ENCODE measurements at regions not wholly inside any gene's neighbourhood (a gene's known extent, or its start where the extent isn't known, plus 50 kb on each side); places are given as distances from the start of the nearest gene placed in this dataset.

DNA sequence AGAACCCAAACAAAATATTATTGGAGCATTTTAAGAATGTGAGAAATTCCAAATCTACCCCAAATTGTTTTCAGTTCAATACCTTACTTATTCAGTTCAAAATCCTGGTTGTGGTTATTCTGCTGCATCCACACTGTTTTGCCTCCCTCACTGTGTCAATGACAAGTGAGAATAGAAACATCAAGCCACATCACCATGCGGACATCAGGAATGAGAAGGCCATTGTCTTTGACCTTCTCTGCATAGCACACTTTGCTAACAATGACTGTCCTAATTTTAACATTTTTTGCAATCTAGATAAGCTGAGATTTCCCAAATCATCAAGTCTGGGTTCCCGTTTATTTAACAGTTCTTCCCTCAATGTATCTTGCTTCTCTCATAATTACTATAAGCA is 93.7 kb downstream of the ELAPOR2 start:
- no peak overlapping the region for H2AFZ ChIP-seq (ENCODE audit: low read depth, low read length, severe bottlenecking)
- H3K9me2 ChIP-seq (replicated peaks; ENCODE audit: insufficient read depth, low read length): no peaks in the 10 kb centered on the region
- no peaks in the 10 kb centered on the region for H3K36me3 ChIP-seq (ENCODE audit: low read length)
- H3F3A ChIP-seq (ENCODE audit: insufficient read depth): no peaks in the 10 kb centered on the region
- no peaks in the 10 kb centered on the region for H3K79me2 ChIP-seq (ENCODE audit: insufficient read depth, low read length)
- TF ChIP-seq CTCF (IDR thresholded peaks at IDR 0.05; ENCODE audit: insufficient read depth, low read length, poor library complexity, severe bottlenecking) (no peak), EZH2phosphoT487 (conservative IDR thresholded peaks at IDR 0.05; ENCODE audit: low read length) (no peak)
- H3K27me3 ChIP-seq (ENCODE audit: low read length): no peaks in the 10 kb centered on the region
- H3K4me2 ChIP-seq (ENCODE audit: low read depth, low read length, poor library complexity, severe bottlenecking): no peak overlapping the region
- H3K9me3 ChIP-seq (ENCODE audit: insufficient read depth, low read length): no peaks in the 10 kb centered on the region
- no peak overlapping the region for H3K27ac ChIP-seq (ENCODE audit: low read depth, low read length)
- no peak overlapping the region for H3K4me3 ChIP-seq (ENCODE audit: insufficient read depth, low read length, poor library complexity, severe bottlenecking)
- no peaks in the 10 kb centered on the region for H4K20me1 ChIP-seq (ENCODE audit: low read depth, low read length)
- no peak overlapping the region for H3K9ac ChIP-seq (ENCODE audit: low read length)

DNA sequence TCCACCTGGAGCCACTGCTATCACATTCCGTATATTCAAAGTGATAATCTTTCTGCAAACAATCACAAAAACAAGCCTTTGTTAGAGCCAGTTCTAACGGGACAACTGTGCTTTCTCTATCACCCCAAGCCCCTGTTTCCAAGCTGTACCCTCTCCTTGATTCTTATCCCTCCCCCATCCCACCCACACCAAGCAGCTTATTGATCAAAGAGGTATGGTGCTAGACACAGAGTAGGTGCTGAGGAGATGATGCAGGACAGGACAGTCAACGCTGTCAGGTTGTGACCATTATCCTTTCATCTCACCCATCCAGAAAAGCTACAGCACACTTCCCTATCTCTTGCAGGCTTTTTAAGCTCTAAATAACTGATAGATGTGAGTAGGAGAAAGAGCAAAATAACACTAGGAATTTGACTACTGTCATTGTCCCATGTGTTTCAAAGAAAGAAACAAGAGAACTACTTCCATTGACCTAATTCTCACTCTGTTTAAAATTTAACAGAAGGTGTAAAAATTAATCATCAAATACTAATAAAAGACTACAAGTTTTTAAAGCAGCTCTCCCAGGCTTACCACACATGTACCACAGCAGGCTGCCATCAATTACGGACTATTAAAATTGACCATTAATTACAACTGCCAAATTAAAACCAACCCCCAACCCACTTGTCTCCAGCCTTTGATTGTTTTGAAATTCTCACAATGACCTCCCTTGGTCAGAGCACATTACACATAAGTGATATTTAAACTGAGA is 94.3 kb downstream of the ELAPOR2 start:
- no peak overlapping the region for H3K27ac ChIP-seq (ENCODE audit: low read depth, low read length)

GRCh38 chr7:86963599-86964230 is 95.7 kb downstream of the ELAPOR2 start:
- peaks cover 6% of the 10 kb centered on the region; the same call in 1 of the 2 replicates for H3K36me3 ChIP-seq (ENCODE audit: low read length)
- H3K9me2 ChIP-seq (replicated peaks; ENCODE audit: insufficient read depth, low read length): no peaks in the 10 kb centered on the region
- TF ChIP-seq EZH2phosphoT487 (conservative IDR thresholded peaks at IDR 0.05; ENCODE audit: low read length) (no peak), CTCF (IDR thresholded peaks at IDR 0.05; ENCODE audit: insufficient read depth, low read length, poor library complexity, severe bottlenecking) (no peak)
- no peak overlapping the region for H3K27ac ChIP-seq (ENCODE audit: low read depth, low read length)
- no peaks in the 10 kb centered on the region for H3K27me3 ChIP-seq (ENCODE audit: low read length)
- no peak overlapping the region for H2AFZ ChIP-seq (ENCODE audit: low read depth, low read length, severe bottlenecking)
- no peaks in the 10 kb centered on the region for H4K20me1 ChIP-seq (ENCODE audit: low read depth, low read length)
- no peaks in the 10 kb centered on the region for H3K79me2 ChIP-seq (ENCODE audit: insufficient read depth, low read length)
- H3K9me3 ChIP-seq (ENCODE audit: insufficient read depth, low read length): no peaks in the 10 kb centered on the region
- H3K4me2 ChIP-seq (ENCODE audit: low read depth, low read length, poor library complexity, severe bottlenecking): no peak overlapping the region
- H3K9ac ChIP-seq (ENCODE audit: low read length): no peak overlapping the region
- no peaks in the 10 kb centered on the region for H3F3A ChIP-seq (ENCODE audit: insufficient read depth)
- no peak overlapping the region for H3K4me3 ChIP-seq (ENCODE audit: insufficient read depth, low read length, poor library complexity, severe bottlenecking)

More for the DNA sequence above, 94.3 kb downstream of the ELAPOR2 start:
- no peak for TF ChIP-seq EZH2phosphoT487 (conservative IDR thresholded peaks at IDR 0.05; ENCODE audit: low read length)
- no peak for TF ChIP-seq CTCF (IDR thresholded peaks at IDR 0.05; ENCODE audit: insufficient read depth, low read length, poor library complexity, severe bottlenecking)
- H3K9me3 ChIP-seq (ENCODE audit: insufficient read depth, low read length): no peaks in the 10 kb centered on the region
- no peaks in the 10 kb centered on the region for H3F3A ChIP-seq (ENCODE audit: insufficient read depth)
- no peak overlapping the region for H3K4me3 ChIP-seq (ENCODE audit: insufficient read depth, low read length, poor library complexity, severe bottlenecking)
- H3K79me2 ChIP-seq (ENCODE audit: insufficient read depth, low read length): no peaks in the 10 kb centered on the region
- no peak overlapping the region for H3K4me2 ChIP-seq (ENCODE audit: low read depth, low read length, poor library complexity, severe bottlenecking)
- no peak overlapping the region for H2AFZ ChIP-seq (ENCODE audit: low read depth, low read length, severe bottlenecking)
- H3K36me3 ChIP-seq (ENCODE audit: low read length): no peaks in the 10 kb centered on the region
- no peaks in the 10 kb centered on the region for H3K27me3 ChIP-seq (ENCODE audit: low read length)
- no peaks in the 10 kb centered on the region for H4K20me1 ChIP-seq (ENCODE audit: low read depth, low read length)
- no peak overlapping the region for H3K9ac ChIP-seq (ENCODE audit: low read length)
- H3K9me2 ChIP-seq (replicated peaks; ENCODE audit: insufficient read depth, low read length): no peaks in the 10 kb centered on the region
